HG02678 (cell line): ENCODE measurements at regions not wholly inside any gene's neighbourhood (a gene's known extent, or its start where the extent isn't known, plus 50 kb on each side); places are given as distances from the start of the nearest gene placed in this dataset.

Experiments used
- ATAC-seq: cut with Tn5 transposase; IDR thresholded peaks from one replicate; pipeline ENCODE4 v1.9.1; 2021; ENCODE audit warnings: mild to moderate bottlenecking, moderate library complexity; ENCODE audit not compliant: unreplicated experiment

DNA sequence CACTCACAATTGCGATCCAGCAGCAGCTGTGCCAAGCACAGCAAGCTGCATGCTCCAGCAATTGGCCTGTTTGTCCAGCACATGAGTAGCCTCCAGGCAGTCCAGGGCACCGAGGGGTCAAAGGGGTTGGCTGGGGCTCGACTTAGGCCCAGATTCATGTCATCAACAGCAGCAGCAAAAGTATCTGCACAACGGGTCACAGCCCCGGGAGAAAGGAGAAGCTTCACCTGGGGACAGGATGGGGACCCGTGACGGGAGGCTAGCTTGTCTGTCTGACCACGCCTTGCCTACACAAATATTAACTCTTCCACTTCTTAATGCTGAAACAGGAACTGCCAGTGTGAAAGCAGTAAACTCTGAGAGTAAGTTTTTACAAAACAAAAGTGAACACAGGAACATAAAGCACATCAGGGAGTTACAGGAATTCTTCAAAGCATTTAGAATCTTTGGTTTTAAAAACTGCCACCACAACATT lies 191.2 kb downstream of the PIK3R1 start:
- ATAC-seq: peak; percentile 87

DNA sequence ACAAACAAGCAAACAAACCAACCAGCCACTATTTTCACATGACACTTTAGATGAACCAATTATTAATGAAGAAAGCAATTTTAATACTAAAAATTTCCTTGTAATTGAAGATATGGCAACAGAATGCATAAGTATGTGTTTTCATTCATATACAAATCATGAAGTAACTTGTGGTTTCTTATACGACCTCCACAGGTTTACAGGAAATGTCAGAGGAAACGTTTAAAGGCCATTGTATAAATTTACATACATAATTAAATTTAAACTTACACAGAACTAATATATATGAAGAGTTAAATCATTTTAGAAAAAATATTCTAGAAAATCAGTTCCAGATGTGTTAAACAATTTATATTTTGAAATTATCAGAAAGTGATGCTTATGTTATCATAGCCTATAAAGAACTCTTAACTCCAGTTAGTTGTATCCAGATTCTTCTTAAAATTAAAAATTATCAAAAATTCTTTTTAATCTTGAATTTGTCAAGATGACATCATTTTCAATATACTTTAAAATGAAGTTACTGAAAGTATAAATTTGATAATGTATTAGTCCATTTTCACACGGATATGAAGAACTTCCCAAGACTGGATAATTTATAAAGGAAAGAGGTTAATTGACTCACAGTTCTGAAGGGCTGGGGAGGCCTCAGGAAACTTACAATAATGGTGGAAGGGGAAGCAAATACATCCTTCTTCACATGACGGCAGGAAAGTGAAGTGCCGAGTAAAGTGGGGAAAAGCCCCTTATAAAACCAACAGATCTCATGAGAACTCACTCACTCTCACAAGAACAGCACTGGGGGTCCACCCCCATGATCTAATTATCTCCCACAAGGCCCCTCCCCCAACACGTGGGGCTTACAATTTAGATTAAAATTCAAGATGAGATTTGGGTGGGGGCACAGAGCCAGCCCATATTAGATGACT lies 192.0 kb downstream of the PIK3R1 start:
- no peak for ATAC-seq

DNA sequence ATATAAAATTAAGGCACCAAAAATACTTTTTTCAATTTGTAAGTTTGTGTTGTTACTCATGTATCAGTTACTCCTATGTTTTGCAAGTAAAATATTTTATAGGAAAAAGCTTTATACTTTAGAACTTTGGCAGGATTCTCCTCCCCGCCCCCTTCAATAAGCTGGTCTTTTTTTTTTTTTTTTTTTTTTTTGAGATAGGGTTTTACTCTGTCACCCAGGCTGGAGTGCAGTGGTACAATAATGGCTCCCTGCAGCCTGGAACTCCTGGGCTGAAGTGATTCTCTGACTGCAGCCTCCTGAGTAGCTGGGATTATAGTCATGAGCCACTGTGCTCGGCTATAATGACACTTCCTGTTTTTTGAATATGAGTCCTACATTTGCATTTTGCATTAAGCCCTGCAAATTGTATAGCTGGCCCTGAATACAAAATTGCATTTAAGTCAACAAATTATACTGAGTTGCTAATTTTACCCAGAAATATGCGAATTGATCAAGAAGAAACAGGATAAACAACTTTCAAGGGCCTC lies 192.9 kb downstream of the PIK3R1 start:
- ATAC-seq: no peak

DNA sequence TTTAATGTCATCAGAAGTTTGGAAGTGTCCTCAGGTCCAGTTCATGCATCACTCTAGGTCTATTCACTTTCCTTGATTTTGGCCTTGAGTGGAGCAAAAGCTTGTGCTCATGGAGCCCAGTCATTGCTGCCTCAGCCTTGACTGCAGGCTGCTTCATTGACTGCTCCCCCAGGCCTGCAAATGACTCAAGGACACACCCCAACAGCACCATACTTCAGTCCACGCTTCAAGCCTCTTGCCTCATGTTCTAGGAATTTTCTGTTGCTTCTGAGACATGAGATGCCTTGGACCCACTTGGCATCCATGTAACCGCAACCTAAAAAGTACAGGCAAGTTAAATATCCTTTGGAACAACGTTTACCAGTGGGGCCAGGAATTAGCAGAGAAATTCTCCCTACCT lies 193.7 kb downstream of the PIK3R1 start:
- no peak for ATAC-seq

DNA sequence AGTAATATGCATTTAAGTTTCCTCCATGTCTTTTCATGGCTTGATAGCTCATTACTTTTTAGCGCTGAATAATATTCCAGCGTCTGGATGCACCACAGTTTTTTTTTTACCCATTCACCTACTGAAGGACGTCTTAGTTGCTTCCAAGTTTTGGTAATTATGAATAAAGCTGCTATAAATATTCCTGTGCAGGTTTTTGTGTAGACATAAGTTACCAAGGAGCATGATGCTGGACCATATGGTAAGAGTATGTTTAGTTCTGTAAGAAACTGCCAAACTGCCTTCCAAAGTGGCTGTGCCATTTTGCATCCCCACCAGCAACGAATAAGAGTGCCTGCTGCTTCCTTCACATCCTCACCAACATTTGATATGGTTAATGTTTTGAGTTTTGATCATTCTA lies 195.6 kb downstream of the PIK3R1 start:
- no peak for ATAC-seq

DNA sequence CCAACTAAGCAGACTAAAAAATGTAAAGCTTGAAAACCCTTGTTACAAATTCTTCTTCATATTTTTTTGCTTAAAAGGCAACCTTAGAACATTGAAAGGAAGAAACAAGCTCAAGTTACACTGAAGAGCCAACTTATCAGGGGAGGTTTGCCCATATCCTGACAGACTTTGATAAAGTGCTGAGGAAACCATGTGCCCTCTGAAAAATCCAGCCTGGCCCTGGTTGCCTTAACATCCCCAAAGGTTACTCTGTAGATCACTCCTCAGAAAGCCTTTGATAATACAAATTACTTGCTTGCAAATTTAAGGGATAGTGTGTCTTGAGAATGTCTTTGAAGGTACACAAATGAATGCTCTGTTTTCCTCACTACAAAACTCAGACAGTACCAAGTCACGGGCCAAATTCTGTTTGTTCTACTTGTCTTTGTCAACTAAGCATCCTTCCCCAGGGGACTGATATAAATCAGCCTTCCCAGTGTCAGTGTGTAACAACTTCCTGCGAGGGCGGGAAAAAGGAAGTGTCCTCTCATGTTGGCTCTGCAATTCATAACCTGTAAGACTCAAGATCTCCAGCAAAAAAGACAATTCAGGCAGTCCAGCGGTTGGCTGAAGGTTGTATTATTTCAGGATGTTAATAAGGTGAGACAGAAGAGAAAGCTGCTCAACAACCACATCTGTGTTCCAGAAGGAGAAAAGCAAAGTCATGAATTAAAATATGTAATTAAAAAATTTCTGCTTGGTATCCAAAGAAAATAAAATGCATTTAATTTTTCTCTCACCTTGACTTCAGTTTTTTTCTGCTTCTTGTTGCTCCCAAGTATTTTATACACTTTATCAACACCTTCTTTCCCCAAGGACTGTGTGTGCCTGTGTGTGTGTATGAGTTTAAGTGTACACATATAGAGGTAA lies 199.9 kb downstream of the PIK3R1 start:
- no peak for ATAC-seq

DNA sequence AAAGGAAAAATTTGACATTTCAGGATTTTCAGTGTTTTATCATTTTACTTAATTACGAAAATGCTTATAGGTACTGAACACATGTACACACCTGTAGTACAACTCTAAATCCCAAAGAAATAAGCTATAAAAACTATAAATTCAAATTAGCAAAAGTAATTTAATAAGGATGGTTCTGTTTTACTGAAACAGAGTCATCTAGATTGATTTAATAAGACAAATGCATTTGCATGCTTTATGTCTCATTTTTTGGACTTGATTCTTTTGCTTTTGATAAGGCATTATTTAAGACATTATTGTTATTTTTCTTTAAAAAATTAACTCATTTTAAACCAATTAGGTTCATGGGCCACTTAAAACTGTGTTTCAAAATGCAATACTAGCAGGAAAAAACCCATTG lies 201.2 kb downstream of the PIK3R1 start:
- no peak for ATAC-seq

DNA sequence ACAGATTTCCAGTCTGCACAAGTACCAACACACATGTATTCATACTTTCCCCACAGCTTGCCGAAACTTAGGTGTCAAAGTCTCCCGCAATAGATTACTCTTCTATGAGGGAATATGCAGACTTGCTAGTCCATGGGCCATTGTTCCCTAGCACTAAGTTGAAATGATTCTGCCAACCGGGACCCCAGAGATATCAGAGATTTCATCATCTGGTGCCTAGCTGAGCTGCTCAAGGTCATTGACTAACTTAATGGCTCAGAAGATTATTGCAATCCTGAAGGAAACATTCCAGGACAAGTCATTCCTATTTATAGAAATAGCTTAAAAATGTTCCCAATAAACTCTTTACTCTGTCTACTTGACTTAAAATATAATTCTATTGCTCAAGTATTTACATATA lies 202.6 kb downstream of the PIK3R1 start:
- ATAC-seq: no peak

DNA sequence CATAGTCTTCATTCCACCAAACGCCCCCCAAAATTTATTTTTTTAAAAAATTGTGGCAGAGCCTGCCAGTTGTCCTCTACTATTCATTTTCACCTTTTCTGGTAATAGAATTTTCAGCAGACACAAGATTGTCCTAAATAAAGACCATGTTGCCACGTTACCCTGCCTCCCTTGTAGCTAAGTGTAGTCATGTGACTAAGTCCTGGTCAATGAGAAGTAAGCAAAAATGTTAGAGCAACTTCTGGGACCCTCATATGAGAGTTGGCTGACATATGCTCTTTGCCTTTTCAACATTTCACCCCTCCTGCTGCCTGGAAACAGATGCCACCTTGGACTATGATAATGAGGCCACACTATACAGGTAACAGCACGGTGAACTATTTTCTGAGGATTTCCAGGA lies 203.1 kb downstream of the PIK3R1 start:
- no peak for ATAC-seq

DNA sequence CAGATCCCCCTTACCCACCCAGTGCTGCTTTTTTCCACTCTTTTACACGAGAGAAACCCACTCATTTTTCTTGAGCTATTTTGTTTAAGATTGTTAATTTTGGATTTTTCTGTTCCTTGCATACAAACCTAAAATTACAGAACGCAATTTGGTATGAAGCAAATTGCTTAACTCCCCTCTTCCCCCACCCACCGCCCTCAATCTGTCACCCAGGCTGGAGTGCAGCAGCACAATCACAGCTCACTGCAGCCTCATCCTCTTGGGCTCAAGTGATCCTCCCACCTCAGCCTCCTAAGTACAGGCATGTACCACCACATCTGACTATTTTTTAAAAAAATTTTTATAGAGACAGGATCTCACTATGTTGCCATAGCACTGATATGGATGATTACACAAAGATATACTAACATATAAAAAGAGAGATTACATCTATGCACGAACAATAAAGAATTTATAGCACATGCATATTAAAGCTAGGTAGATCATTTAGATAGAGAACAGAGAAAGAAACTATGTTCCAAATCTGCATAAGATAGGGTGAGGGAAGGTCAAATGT lies 203.6 kb downstream of the PIK3R1 start:
- no peak for ATAC-seq

DNA sequence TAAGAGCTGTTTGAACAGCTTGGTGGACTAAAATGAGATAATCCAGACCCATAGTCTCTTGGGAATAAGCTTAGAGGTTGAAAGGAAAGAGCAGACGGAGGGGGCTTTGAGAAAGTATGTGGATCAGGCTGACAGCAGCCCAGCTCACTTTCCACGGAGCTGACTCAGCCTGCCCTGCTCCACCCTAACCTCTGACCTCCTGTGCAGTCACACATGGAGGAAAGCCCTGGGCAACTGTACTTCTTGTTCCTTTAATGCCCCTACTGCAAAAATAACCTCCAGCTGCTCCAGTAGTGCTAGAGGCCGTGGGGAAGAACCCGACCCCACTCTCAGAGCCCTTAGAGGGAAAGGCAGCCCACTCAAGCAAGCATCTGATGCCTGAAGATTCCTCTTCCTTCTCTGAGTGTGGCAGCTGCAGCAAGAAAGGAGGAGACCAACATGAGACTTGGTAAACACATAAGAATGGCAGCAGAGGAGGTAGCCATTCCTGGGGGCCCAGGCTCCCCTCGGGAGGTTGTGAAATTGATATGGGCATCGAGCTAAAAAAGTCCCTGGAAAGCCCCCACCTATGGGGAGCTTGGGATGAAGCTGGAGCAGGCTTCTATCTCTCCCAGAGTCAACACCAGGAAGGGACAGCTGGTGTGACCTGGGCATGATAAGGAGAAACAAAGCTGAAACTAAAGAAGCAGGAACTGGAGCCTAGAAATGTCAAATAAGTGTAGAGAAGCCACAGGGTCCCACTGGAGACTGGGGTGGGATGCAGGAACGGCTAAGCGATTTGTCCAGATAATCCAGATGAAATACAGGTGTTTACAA lies 204.3 kb downstream of the PIK3R1 start:
- no peak for ATAC-seq

DNA sequence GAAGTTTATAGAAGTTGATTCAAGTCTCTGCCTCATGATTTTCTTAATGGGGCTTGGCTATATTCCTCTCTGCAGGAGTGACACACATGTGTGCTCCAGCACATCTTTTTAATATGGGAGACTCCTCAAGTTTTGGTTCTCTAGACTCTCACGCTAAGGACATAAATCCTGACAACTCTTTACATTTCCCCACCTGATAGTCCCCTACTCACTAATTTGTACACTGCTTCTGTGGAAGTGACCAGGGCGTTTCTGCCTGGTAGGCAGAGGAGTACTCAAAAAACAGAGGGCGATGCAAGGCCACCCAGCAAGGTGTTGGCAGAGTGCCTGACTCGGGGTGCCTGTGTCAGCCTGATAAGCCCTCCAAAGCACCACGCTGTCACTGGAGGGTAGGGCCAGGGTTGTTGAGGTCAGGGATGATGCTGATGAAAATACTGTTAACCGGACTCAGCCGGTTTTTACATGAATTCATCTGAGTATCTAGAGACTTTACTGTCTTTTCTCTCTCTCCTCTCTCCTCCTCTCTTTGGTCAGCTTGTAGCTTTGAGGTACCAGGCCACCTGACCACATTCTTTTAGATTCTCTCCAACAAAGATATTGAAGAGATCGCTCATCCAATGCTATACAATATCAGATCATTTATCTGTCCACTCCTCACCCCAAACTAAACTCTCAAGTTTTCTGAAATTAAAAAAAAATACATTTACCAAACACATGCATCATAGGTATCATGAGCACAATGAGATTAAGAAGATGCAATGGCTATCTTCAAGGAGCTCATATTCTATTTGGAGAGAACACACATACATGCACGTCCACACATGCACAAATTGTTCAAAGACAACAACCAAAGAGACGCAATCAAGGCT lies 205.2 kb downstream of the PIK3R1 start:
- no peak for ATAC-seq

DNA sequence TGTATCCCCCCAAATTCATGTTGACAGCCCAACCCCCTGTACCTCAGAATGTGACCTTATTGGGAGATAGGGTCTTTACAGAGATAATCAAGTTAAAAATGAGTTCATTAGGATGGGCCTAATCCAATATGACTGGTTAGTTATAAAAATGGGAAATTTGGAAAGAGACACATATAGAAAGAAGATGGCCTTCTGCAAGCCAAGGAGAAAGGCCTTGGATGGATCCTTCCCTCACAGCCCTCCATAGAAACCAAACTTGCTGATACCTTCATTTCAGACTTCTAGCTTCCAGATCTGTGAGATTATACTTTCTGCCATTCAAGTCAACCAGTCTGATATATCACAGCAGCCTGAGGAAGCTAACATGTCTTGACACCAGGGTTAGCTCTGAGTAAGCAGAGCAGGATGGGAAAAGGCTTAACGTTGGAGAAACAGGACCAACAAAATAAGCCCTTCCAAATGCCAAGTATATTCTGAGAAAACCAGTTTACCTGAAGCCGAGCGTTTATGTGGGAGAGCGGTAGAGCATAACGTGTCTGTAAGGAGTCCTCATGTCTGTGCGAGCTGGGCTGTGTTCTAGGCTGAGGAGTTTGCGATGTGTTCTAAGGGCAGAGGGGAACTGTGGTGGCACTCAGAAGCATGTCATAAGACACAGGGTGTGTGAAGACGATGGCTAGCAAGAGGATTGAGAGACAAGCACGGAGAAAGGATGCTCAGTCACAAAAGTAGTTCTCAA lies 206.1 kb downstream of the PIK3R1 start:
- no peak for ATAC-seq

DNA sequence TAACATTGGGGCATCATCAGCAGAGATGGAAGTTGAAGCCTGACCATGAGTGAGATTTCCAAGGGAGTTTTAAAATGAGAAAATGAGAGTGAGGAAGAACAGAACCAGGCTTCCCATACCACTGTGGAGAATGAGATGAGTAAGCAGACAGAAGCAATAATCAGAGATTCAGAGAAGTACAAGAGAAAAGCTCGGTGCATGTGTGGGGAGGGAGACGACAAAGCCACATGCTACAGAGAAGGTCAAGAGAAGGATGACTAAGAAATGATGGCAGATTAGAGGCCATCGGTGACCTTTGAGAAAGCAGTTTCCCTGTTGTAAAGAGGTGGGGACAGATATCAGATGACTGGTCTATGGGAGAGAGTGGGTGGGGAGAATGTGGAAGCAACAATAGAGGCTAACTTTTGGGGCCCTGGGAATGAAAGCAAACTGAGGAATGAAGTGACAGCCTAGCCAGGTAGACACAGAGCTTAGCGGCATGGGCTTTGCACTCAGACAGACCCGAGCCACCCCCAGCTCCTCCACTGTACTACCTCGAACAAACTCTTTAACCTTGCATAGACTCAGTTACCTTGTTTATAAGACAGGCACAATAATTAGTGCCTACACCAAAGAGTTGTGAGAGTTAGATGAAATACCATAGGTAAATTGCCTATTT lies 207.7 kb downstream of the PIK3R1 start:
- ATAC-seq: peak; percentile 49

DNA sequence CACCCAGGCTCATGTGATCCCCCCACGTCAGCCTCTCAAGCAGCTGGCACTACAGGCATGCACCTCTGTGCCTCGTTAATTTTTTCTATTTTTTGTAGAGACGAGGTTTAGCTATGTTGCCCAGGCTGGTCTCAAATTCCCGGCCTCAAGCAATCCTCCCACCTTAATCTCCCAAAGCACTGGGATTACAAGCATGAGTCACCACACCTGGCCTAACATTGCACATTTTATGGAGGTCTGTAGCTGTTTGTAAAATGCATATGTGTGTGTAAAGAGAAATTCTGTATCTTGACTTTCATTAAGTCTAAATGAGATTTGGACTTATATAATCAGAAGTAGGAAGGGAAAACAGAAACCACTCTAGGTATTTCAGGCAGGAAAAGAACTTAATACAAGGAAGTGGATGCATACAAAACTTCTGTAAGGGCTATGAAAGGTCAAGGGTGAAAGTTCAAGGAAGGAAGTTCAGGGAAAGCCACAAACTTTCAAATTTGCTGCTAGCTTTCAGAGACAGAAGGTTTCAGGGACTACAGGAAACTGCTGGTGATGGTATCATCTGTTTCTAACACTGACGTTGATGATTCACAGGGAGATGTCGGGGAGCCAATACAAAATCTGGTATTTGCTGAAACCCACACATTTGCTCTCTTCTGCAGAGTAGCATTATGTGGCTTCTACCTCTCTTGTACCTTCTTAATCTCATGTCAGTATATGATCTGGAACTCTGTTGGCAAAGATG lies 209.4 kb downstream of the PIK3R1 start:
- ATAC-seq: peak; percentile 83

DNA sequence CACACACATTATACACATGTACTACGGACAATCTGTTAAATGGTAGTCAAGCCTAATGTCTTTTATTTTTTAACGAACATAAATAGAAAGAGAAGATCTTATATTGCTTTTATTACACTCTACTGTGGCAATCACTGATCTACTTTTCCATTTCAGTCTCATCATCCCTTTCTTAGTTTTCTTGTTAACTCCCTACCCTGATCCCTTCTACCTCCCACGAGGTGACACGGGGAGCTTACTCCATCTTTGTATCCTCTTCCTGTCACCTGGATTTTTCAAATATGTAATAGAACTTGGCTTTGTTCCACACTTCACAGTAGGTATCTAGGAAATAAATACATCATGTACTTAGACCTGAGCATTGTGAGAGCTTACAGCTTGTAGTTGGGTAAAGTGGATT lies 211.0 kb downstream of the PIK3R1 start:
- ATAC-seq: no peak

DNA sequence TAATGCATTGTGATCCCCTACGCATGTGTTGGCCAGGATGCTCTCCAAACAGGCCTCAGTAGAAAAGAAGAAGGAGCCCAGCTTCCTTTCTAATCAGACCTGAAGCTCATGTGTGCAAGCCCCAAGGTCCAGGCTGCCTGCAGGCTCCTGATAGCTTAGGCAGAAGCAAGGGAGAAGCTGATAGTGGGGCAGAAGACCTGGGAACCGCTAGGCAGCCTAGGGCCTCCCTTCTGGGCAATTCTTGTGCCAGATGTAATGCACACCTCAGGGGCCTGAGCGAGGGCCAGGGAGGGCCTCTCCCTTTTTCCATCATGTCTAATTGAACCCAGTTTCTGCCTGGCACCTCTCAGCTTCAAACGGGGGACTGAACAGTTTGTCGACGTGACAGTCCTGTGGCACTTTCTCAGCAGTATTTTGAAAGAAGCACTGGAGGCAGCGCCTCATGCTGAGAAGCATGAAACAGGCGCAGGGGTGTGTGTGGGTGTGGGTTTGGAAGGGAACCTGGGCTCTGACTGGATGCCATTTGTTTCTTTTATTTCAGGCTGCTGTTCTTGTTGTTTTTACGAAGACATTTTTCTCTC lies 212.8 kb downstream of the PIK3R1 start:
- no peak for ATAC-seq
